MV-4-11 (cell line): ENCODE measurements at regions not wholly inside any gene's neighbourhood (a gene's known extent, or its start where the extent isn't known, plus 50 kb on each side); places are given as distances from the start of the nearest gene placed in this dataset.
"Not testable (repeated sequence)": the region's sequence is repeated elsewhere in the genome, so short reads cannot be mapped to it uniquely, and the experiment has no call there.

ENCODE experiments used
- DNase-seq: peaks from one replicate; lab custom pipeline; 2025; lab: John Stamatoyannopoulos, UW

- no peak for DNase-seq
These were observed 247.1 kb upstream of the ELAVL2 start for GRCh38 chr9:24073007-24073592.

- no peak for DNase-seq
These were observed 245.7 kb upstream of the ELAVL2 start for GRCh38 chr9:24071716-24072115.

GRCh38 chr9:24071091-24071490 lies 245.1 kb upstream of the ELAVL2 start:
- no peak for DNase-seq

GRCh38 chr9:24067107-24067506 lies 241.1 kb upstream of the ELAVL2 start:
- not testable (repeated sequence) for DNase-seq

- DNase-seq: no peak
These were observed 233.6 kb upstream of the ELAVL2 start for GRCh38 chr9:24059651-24060050.

- DNase-seq: no peak
These were observed 225.5 kb upstream of the ELAVL2 start for GRCh38 chr9:24051587-24051986.

- DNase-seq: not testable (repeated sequence)
These were observed 224.2 kb upstream of the ELAVL2 start for GRCh38 chr9:24050239-24050638.

GRCh38 chr9:24045150-24045549 lies 219.1 kb upstream of the ELAVL2 start:
- DNase-seq: no peak

- peak; percentile 20 for DNase-seq
These were observed 218.5 kb upstream of the ELAVL2 start for GRCh38 chr9:24044576-24044975.

- no peak for DNase-seq
These were observed 215.2 kb upstream of the ELAVL2 start for GRCh38 chr9:24041160-24041690.

- no peak for DNase-seq
These were observed 210.4 kb upstream of the ELAVL2 start for GRCh38 chr9:24036459-24036858.

GRCh38 chr9:24035816-24036215 lies 209.8 kb upstream of the ELAVL2 start:
- no peak for DNase-seq

GRCh38 chr9:24011881-24012280 lies 185.8 kb upstream of the ELAVL2 start:
- DNase-seq: no peak

- DNase-seq: no peak
These were observed 185.1 kb upstream of the ELAVL2 start for GRCh38 chr9:24011009-24011717.

- DNase-seq: no peak
These were observed 183.3 kb upstream of the ELAVL2 start for GRCh38 chr9:24009322-24009721.

- DNase-seq: no peak
These were observed 181.1 kb upstream of the ELAVL2 start for GRCh38 chr9:24007185-24007584.

- not testable (repeated sequence) for DNase-seq
These were observed 165.8 kb upstream of the ELAVL2 start for GRCh38 chr9:23991874-23992273.

GRCh38 chr9:23979491-23979890 lies 153.5 kb upstream of the ELAVL2 start:
- no peak for DNase-seq

- DNase-seq: no peak
These were observed 136.1 kb upstream of the ELAVL2 start for GRCh38 chr9:23962101-23962500.

GRCh38 chr9:23945897-23946296 lies 119.9 kb upstream of the ELAVL2 start:
- no peak for DNase-seq

GRCh38 chr9:23941051-23941450 lies 115.0 kb upstream of the ELAVL2 start:
- DNase-seq: no peak

- no peak for DNase-seq
These were observed 112.9 kb upstream of the ELAVL2 start for GRCh38 chr9:23938908-23939307.

GRCh38 chr9:23934291-23934906 lies 108.4 kb upstream of the ELAVL2 start:
- DNase-seq: no peak
